ENCODE measurements at regions not wholly inside any gene's neighbourhood (a gene's known extent, or its start where the extent isn't known, plus 50 kb on each side); places are given as distances from the start of the nearest gene placed in this dataset.

DNA sequence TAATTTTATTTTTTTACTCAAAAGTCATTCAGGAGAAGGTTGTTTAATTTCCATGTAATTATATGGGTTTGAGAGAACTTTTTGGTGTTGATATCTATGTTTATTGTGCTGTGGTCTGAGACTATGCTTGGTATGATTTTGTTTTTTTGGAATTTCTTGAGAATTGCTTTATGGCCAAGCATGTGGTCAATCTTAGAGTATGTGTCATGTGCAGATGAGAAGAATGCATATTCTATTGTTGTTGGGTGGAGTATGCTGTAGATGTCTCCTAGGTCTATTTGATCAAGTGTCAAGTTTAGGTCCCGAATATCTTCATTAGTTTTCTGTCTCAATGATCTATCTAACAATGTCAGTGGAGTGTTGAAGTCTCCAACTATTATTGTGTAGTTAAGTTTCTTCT lies 134.9 kb downstream of the HMHB1 start:
- CTCF ChIA-PET = no interaction called here
- no peak overlapping the region for H2AFZ ChIP-seq (ENCODE audit: control insufficient read depth, low read depth, low read length)
- no peaks in the 10 kb centered on the region for H3K4me1 ChIP-seq (ENCODE audit: control insufficient read depth, insufficient read depth, low read length)
- BruUV-seq (replicated peaks) = no TSS peak
- POLR2A ChIA-PET = no interaction called here
- no peaks in the 10 kb centered on the region for H4K20me1 ChIP-seq (ENCODE audit: control insufficient read depth, insufficient read depth)
- 0% methylated on average over 1 of the region's 1 CpG for WGBS (ENCODE audit: insufficient coverage, insufficient replicate concordance, low lambda C conversion rate, missing lambda C conversion rate)
- FAIRE-seq (no peak), DNase-seq (ENCODE audit: low read depth, low spot score) (no peak), ATAC-seq (no peak)
- H3K9ac ChIP-seq (ENCODE audit: control insufficient read depth, insufficient read depth, low read length) = no peak overlapping the region
- SMC1A ChIA-PET (ENCODE audit: uncharacterized antibody, unreplicated experiment) = no interaction called here
- no peaks in the 10 kb centered on the region; the same call in 2 of the 3 replicates for H3K9me3 ChIP-seq (replicated peaks; ENCODE audit: control insufficient read depth, insufficient read depth, low read length)
- TF ChIP-seq MYC (IDR thresholded peaks at IDR 0.05; ENCODE audit: insufficient read depth, insufficient read length, insufficient replicate concordance, low read length, severe bottlenecking) (no peak), WRNIP1 (IDR thresholded peaks at IDR 0.05; ENCODE audit: borderline replicate concordance, low read depth, low read length) (no peak), NR2F1 (conservative IDR thresholded peaks at IDR 0.05) (no peak), TCF7 (IDR thresholded peaks at IDR 0.05; ENCODE audit: borderline replicate concordance) (no peak), MEF2A (IDR thresholded peaks at IDR 0.05; ENCODE audit: insufficient read depth, low read depth, low read length) (no peak), SREBF2 (IDR thresholded peaks at IDR 0.05; ENCODE audit: low read length) (no peak), POLR2AphosphoS5 (IDR thresholded peaks at IDR 0.05; ENCODE audit: low read length) (no peak), STAT1 (conservative IDR thresholded peaks at IDR 0.05) (no peak)
- TF ChIP-seq, protein P1, sequence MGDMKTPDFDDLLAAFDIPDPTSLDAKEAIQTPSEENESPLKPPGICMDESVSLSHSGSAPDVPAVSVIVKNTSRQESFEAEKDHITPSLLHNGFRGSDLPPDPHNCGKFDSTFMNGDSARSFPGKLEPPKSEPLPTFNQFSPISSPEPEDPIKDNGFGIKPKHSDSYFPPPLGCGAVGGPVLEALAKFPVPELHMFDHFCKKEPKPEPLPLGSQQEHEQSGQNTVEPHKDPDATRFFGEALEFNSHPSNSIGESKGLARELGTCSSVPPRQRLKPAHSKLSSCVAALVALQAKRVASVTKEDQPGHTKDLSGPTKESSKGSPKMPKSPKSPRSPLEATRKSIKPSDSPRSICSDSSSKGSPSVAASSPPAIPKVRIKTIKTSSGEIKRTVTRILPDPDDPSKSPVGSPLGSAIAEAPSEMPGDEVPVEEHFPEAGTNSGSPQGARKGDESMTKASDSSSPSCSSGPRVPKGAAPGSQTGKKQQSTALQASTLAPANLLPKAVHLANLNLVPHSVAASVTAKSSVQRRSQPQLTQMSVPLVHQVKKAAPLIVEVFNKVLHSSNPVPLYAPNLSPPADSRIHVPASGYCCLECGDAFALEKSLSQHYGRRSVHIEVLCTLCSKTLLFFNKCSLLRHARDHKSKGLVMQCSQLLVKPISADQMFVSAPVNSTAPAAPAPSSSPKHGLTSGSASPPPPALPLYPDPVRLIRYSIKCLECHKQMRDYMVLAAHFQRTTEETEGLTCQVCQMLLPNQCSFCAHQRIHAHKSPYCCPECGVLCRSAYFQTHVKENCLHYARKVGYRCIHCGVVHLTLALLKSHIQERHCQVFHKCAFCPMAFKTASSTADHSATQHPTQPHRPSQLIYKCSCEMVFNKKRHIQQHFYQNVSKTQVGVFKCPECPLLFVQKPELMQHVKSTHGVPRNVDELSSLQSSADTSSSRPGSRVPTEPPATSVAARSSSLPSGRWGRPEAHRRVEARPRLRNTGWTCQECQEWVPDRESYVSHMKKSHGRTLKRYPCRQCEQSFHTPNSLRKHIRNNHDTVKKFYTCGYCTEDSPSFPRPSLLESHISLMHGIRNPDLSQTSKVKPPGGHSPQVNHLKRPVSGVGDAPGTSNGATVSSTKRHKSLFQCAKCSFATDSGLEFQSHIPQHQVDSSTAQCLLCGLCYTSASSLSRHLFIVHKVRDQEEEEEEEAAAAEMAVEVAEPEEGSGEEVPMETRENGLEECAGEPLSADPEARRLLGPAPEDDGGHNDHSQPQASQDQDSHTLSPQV (IDR thresholded peaks at IDR 0.05) = no peak
- H3K36me3 ChIP-seq (ENCODE audit: control insufficient read depth in 2 of 2, insufficient read depth in 2 of 2, low read length in 1 of 2) = no peaks in the 10 kb centered on the region
- no peaks in the 10 kb centered on the region for H3K79me2 ChIP-seq (ENCODE audit: control insufficient read depth, insufficient read depth, low read length)
- RAD21 ChIA-PET (ENCODE audit: unreplicated experiment) = no interaction called here
- intact Hi-C loops (cut with micrococcal nuclease; ENCODE audit: unreplicated experiment) = no loop called here
- no peak overlapping the region for H3K4me3 ChIP-seq
- no peak overlapping the region for H3K27ac ChIP-seq (ENCODE audit: control insufficient read depth, insufficient read depth)
- H3K27me3 ChIP-seq (replicated peaks in 1 of 2; ENCODE audit: control insufficient read depth in 2 of 2, insufficient read depth in 2 of 2, low read length in 1 of 2) = no peaks in the 10 kb centered on the region
- in situ Hi-C loops (cut with MboI) = no loop called here
- H3K4me2 ChIP-seq (ENCODE audit: control insufficient read depth, insufficient read depth) = no peak overlapping the region

Data from GM12878 (cell line).